ENCODE measurements at regions not wholly inside any gene's neighbourhood (a gene's known extent, or its start where the extent isn't known, plus 50 kb on each side); places are given as distances from the start of the nearest gene placed in this dataset.

DNA sequence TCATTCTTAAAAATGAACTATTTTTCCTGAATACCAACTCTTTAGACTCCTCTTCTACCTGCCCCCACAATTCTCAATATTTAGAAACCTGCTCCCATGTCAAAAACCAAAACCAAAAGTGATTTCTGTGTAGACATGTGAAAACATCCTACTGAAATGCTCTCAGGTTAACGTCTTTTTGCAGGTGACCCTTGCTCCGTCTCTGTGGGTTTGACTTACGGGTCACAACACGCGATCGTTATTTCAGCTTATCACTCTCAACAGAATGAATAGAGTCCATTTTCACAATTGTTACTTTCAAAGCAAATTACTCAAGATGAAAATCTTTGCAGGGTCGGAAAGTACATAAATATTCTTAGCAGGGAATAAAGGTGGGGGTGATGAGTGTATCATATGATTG lies 456.3 kb upstream of the SGCD start:
- TF ChIP-seq, protein P1, sequence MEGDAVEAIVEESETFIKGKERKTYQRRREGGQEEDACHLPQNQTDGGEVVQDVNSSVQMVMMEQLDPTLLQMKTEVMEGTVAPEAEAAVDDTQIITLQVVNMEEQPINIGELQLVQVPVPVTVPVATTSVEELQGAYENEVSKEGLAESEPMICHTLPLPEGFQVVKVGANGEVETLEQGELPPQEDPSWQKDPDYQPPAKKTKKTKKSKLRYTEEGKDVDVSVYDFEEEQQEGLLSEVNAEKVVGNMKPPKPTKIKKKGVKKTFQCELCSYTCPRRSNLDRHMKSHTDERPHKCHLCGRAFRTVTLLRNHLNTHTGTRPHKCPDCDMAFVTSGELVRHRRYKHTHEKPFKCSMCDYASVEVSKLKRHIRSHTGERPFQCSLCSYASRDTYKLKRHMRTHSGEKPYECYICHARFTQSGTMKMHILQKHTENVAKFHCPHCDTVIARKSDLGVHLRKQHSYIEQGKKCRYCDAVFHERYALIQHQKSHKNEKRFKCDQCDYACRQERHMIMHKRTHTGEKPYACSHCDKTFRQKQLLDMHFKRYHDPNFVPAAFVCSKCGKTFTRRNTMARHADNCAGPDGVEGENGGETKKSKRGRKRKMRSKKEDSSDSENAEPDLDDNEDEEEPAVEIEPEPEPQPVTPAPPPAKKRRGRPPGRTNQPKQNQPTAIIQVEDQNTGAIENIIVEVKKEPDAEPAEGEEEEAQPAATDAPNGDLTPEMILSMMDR (conservative IDR thresholded peaks at IDR 0.05; ENCODE audit: low read length): no peak
- no peak for TF ChIP-seq EZH2phosphoT487 (IDR thresholded peaks at IDR 0.05; ENCODE audit: borderline replicate concordance, low read depth, low read length)
